Astrocyte (in vitro differentiated cells and primary cell): ENCODE measurements at regions not wholly inside any gene's neighbourhood (a gene's known extent, or its start where the extent isn't known, plus 50 kb on each side); places are given as distances from the start of the nearest gene placed in this dataset.

Experiments used
- CTCF ChIP-seq: IDR thresholded peaks from 2 replicates; pipeline ENCODE4 v1.5.1; 2011; ENCODE audit warnings: low read depth, mild to moderate bottlenecking, inconsistent platforms, low read length, moderate library complexity; ENCODE audit not compliant: insufficient read depth
- EZH2 ChIP-seq: IDR thresholded peaks from 2 replicates; pipeline ENCODE4 v1.6.1; 2012; ENCODE audit warnings: mild to moderate bottlenecking, low read length, inconsistent platforms; ENCODE audit not compliant: insufficient read depth

- TF ChIP-seq EZH2 (no peak), CTCF (no peak)
Measured at GRCh38 chr6:150536835-150537234, 62.9 kb upstream of the PLEKHG1 start.
